ENCODE measurements at regions not wholly inside any gene's neighbourhood (a gene's known extent, or its start where the extent isn't known, plus 50 kb on each side); places are given as distances from the start of the nearest gene placed in this dataset.

DNA sequence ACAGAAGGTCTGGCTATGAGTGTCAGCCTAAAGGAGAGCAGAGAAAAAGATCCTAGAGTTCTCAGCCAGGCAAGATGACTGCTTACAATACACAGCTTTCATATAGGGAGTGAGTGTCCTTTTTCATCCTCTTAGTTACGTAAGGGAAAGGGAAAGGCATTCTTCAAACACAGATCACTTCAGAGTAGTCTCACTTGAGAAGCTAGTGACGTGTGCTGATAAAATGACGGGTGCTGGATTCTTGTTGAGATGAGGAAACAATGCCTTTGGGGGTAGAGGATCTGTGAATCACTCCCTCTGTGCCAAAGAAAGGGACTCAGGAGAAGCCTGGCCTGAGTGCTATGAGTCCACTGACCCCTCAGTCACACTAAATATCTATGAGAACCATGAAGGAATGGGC is 117.3 kb downstream of the QRSL1 start:
- WGBS (ENCODE audit: insufficient coverage, low coverage, missing lambda C conversion rate), result 18% methylated on average over 3 of the region's 3 CpGs
- ChIA-PET CTCF (ENCODE audit: low intra/inter-chr PET ratio) (no interaction called here), POLR2A (interaction anchor here (0.9 to 2.1 kb wide), 2 partner anchors 9 to 10 kb away, joined by 4 read pairs; no protein-coding TSS in a partner anchor)
- no peak overlapping the region for H3K4me2 ChIP-seq (ENCODE audit: insufficient read depth, low read length)
- no peak overlapping the region for H3K4me3 ChIP-seq
- no peaks in the 10 kb centered on the region for H4K20me1 ChIP-seq (replicated peaks; ENCODE audit: control insufficient read depth, insufficient read depth, low read length)
- in situ Hi-C loops (cut with MboI), result no loop called here
- no peaks in the 10 kb centered on the region for H3K79me2 ChIP-seq (ENCODE audit: control insufficient read depth, insufficient read depth, low read length)
- H3K36me3 ChIP-seq (ENCODE audit: control insufficient read depth, insufficient read depth, low read length), result no peaks in the 10 kb centered on the region
- no peak for FAIRE-seq
- DNase-seq (ENCODE audit: extremely low read depth in 1 of 4, low spot score in 3 of 4), result no peak
- no TSS peak for BruUV-seq (replicated peaks)
- TF ChIP-seq XRCC3 (IDR thresholded peaks at IDR 0.05), result no peak
- no peak for TF ChIP-seq SFPQ (IDR thresholded peaks at IDR 0.05; ENCODE audit: low read depth, low read length)
- no peak for TF ChIP-seq KHSRP (IDR thresholded peaks at IDR 0.05)
- no peak for TF ChIP-seq SP1 (CRISPR knock-in tag; IDR thresholded peaks at IDR 0.05)
- TF ChIP-seq TBL1XR1 (IDR thresholded peaks at IDR 0.05; ENCODE audit: low read length in 2 of 2), result no peak
- no peak for TF ChIP-seq THAP12 (CRISPR knock-in tag; IDR thresholded peaks at IDR 0.05)
- no peak for TF ChIP-seq CHCHD3 (CRISPR knock-in tag; IDR thresholded peaks at IDR 0.05)
- no peak for TF ChIP-seq ZC3H8 (IDR thresholded peaks at IDR 0.05)
- TF ChIP-seq, protein P1, sequence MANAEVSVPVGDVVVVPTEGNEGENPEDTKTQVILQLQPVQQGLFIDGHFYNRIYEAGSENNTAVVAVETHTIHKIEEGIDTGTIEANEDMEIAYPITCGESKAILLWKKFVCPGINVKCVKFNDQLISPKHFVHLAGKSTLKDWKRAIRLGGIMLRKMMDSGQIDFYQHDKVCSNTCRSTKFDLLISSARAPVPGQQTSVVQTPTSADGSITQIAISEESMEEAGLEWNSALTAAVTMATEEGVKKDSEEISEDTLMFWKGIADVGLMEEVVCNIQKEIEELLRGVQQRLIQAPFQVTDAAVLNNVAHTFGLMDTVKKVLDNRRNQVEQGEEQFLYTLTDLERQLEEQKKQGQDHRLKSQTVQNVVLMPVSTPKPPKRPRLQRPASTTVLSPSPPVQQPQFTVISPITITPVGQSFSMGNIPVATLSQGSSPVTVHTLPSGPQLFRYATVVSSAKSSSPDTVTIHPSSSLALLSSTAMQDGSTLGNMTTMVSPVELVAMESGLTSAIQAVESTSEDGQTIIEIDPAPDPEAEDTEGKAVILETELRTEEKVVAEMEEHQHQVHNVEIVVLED (CRISPR knock-in tag; IDR thresholded peaks at IDR 0.05), result no peak
- no peak for TF ChIP-seq GATA2 (CRISPR knock-in tag; IDR thresholded peaks at IDR 0.05)
- no peak for TF ChIP-seq FOXK1 (CRISPR knock-in tag; IDR thresholded peaks at IDR 0.05; ENCODE audit: borderline replicate concordance)
- no peak for ATAC-seq
- H3K9me3 ChIP-seq (replicated peaks; ENCODE audit: control insufficient read depth, insufficient read depth, low read depth, low read length), result no peaks in the 10 kb centered on the region; the same call in 1 of the 2 replicates
- no peak overlapping the region for H3K27ac ChIP-seq (ENCODE audit: extremely low read depth, low read depth, low read length)
- no peaks in the 10 kb centered on the region; a peak in 1 of 5 replicates for H3K27me3 ChIP-seq (ENCODE audit: control insufficient read depth in 2 of 2, insufficient read depth in 2 of 2, low read length in 2 of 2)
- intact Hi-C loops (cut with micrococcal nuclease), result no loop called here
- H3K4me1 ChIP-seq (replicated peaks in 1 of 2; ENCODE audit: control insufficient read depth in 2 of 2, insufficient read depth in 2 of 2, low read length in 2 of 2), result no peaks in the 10 kb centered on the region; a peak in 1 of 5 replicates
- H3K9me1 ChIP-seq (ENCODE audit: control insufficient read depth, insufficient read depth, low read length), result no peaks in the 10 kb centered on the region
- H2AFZ ChIP-seq (ENCODE audit: low read depth, low read length), result no peak overlapping the region
- no peak overlapping the region for H3K9ac ChIP-seq (ENCODE audit: insufficient read depth in 1 of 2, low read depth in 2 of 2, low read length in 2 of 2)

Measured in K562 (cell line).